Skeletal muscle tissue (tissue), 3 donors: ENCODE measurements at regions not wholly inside any gene's neighbourhood (a gene's known extent, or its start where the extent isn't known, plus 50 kb on each side); places are given as distances from the start of the nearest gene placed in this dataset.

Experiments
- H3K27ac ChIP-seq: one replicate; pipeline ENCODE4 v1.7.0; 2013; ENCODE audit warnings: mild to moderate bottlenecking, low read depth, low read length, inconsistent platforms
- H3K27me3 ChIP-seq, 3 donors: one replicate each; pipeline ENCODE4 v1.7.0; 2013; ENCODE audit warnings: low read length in 3 of 3; ENCODE audit not compliant: control insufficient read depth in 3 of 3, insufficient read depth in 3 of 3
- H3K36me3 ChIP-seq, 3 donors: one replicate each; pipeline ENCODE4 v1.7.0; 2013; ENCODE audit warnings: low read length in 3 of 3; ENCODE audit not compliant: control insufficient read depth in 3 of 3, insufficient read depth in 3 of 3
- H3K4me1 ChIP-seq, 3 donors: one replicate each; pipeline ENCODE4 v1.7.0; 2013; ENCODE audit warnings: low read length in 3 of 3, mild to moderate bottlenecking in 3 of 3; ENCODE audit not compliant: control insufficient read depth in 3 of 3, insufficient read depth in 3 of 3
- H3K4me3 ChIP-seq, 3 donors: one replicate each; pipeline ENCODE4 v1.7.0; 2013; ENCODE audit warnings: low read length in 3 of 3
- H3K9ac ChIP-seq, 3 donors: one replicate each; pipeline ENCODE4 v1.7.0; 2013; ENCODE audit warnings: low read length in 3 of 3, mild to moderate bottlenecking in 3 of 3, moderate library complexity in 2 of 3, low read depth in 1 of 3
- H3K9me3 ChIP-seq, 3 donors: one replicate each; pipeline ENCODE4 v1.7.0; 2013; ENCODE audit warnings: low read length in 3 of 3; ENCODE audit not compliant: control insufficient read depth in 3 of 3
- donor health status: Osteomylitis.

- no peak overlapping the region for H3K4me3 ChIP-seq
- no peaks in the 10 kb centered on the region for H3K9me3 ChIP-seq
- H3K9ac ChIP-seq, result no peak overlapping the region
- H3K36me3 ChIP-seq, result no peaks in the 10 kb centered on the region
- H3K27me3 ChIP-seq, result no peaks in the 10 kb centered on the region
- no peak overlapping the region for H3K27ac ChIP-seq
- no peaks in the 10 kb centered on the region for H3K4me1 ChIP-seq
These were observed 94.6 kb upstream of the S1PR1 start for GRCh38 chr1:101142244-101142643.

- Histone ChIP-seq H3K9ac (no peak overlapping the region), H3K4me3 (no peak overlapping the region), H3K36me3 (no peaks in the 10 kb centered on the region), H3K9me3 (no peaks in the 10 kb centered on the region), H3K27me3 (no peaks in the 10 kb centered on the region), H3K4me1 (no peaks in the 10 kb centered on the region), H3K27ac (no peak overlapping the region)
These were observed 95.4 kb upstream of the S1PR1 start for GRCh38 chr1:101141376-101141775.

GRCh38 chr1:101139821-101140718 is 96.7 kb upstream of the S1PR1 start:
- no peaks in the 10 kb centered on the region for H3K9me3 ChIP-seq

GRCh38 chr1:101139130-101139529 is 97.7 kb upstream of the S1PR1 start:
- Histone ChIP-seq H3K27ac (no peak overlapping the region), H3K9me3 (no peaks in the 10 kb centered on the region), H3K9ac (no peak overlapping the region), H3K4me1 (no peaks in the 10 kb centered on the region), H3K27me3 (no peaks in the 10 kb centered on the region), H3K4me3 (no peak overlapping the region), H3K36me3 (no peaks in the 10 kb centered on the region)

More at GRCh38 chr1:101139821-101140718, 96.7 kb upstream of the S1PR1 start:
- no peaks in the 10 kb centered on the region for H3K27me3 ChIP-seq
- no peak overlapping the region for H3K9ac ChIP-seq
- H3K27ac ChIP-seq, result no peak overlapping the region
- no peaks in the 10 kb centered on the region for H3K4me1 ChIP-seq
- H3K36me3 ChIP-seq, result no peaks in the 10 kb centered on the region
- H3K4me3 ChIP-seq, result no peak overlapping the region

GRCh38 chr1:101137144-101138126 is 99.4 kb upstream of the S1PR1 start:
- no peaks in the 10 kb centered on the region for H3K27me3 ChIP-seq
- H3K36me3 ChIP-seq, result no peaks in the 10 kb centered on the region
- H3K9me3 ChIP-seq, result no peaks in the 10 kb centered on the region
- no peak overlapping the region for H3K27ac ChIP-seq
- no peaks in the 10 kb centered on the region for H3K4me1 ChIP-seq
- H3K9ac ChIP-seq, result no peak overlapping the region
- H3K4me3 ChIP-seq, result no peak overlapping the region

- Histone ChIP-seq H3K36me3 (no peaks in the 10 kb centered on the region), H3K27ac (no peak overlapping the region), H3K4me3 (no peak overlapping the region), H3K27me3 (no peaks in the 10 kb centered on the region), H3K4me1 (no peaks in the 10 kb centered on the region), H3K9me3 (no peaks in the 10 kb centered on the region), H3K9ac (no peak overlapping the region)
These were observed 100.1 kb upstream of the S1PR1 start for GRCh38 chr1:101136739-101137138.

- Histone ChIP-seq H3K27me3 (no peaks in the 10 kb centered on the region), H3K4me1 (no peaks in the 10 kb centered on the region), H3K36me3 (no peaks in the 10 kb centered on the region), H3K27ac (no peak overlapping the region), H3K4me3 (no peak overlapping the region), H3K9me3 (no peaks in the 10 kb centered on the region), H3K9ac (no peak overlapping the region)
These were observed 100.5 kb upstream of the S1PR1 start for GRCh38 chr1:101136271-101136670.

GRCh38 chr1:101135526-101135925 is 101.3 kb upstream of the S1PR1 start:
- H3K27ac ChIP-seq, result no peak overlapping the region
- no peaks in the 10 kb centered on the region for H3K9me3 ChIP-seq
- no peak overlapping the region for H3K9ac ChIP-seq
- no peaks in the 10 kb centered on the region for H3K4me1 ChIP-seq
- no peaks in the 10 kb centered on the region for H3K27me3 ChIP-seq
- no peak overlapping the region for H3K4me3 ChIP-seq
- H3K36me3 ChIP-seq, result no peaks in the 10 kb centered on the region

- no peaks in the 10 kb centered on the region for H3K9me3 ChIP-seq
- no peak overlapping the region for H3K9ac ChIP-seq
- H3K27ac ChIP-seq, result no peak overlapping the region
- no peak overlapping the region for H3K4me3 ChIP-seq
- H3K4me1 ChIP-seq, result no peaks in the 10 kb centered on the region
- H3K27me3 ChIP-seq, result no peaks in the 10 kb centered on the region
- no peaks in the 10 kb centered on the region for H3K36me3 ChIP-seq
These were observed 105.5 kb upstream of the S1PR1 start for GRCh38 chr1:101131239-101131843.
